Stomach (tissue), 4 donors: ENCODE measurements at regions not wholly inside any gene's neighbourhood (a gene's known extent, or its start where the extent isn't known, plus 50 kb on each side); places are given as distances from the start of the nearest gene placed in this dataset.

Experiments used
- CTCF ChIP-seq, 7 experiments: fragments of 450-650 bp in 4 of 7; fragments of 200-600 bp in 3 of 7; sonication (generic) in 3 of 7; IDR thresholded peaks; one replicate each; pipeline ENCODE4 v1.5.1; 2016 to 2019; ENCODE audit warnings: antibody characterized with exemption in 7 of 7, control low read depth in 2 of 7, mild to moderate bottlenecking in 1 of 7
- EP300 ChIP-seq: sonication (generic); formaldehyde crosslinking; IDR thresholded peaks from one replicate; pipeline ENCODE4 v1.6.1; 2017; ENCODE audit warnings: antibody characterized with exemption
- POLR2A ChIP-seq, 4 donors: fragments of 450-650 bp; IDR thresholded peaks; one replicate each; pipeline ENCODE4 v1.6.1; 2016; ENCODE audit warnings: antibody characterized with exemption in 4 of 4, control low read depth in 2 of 4, mild to moderate bottlenecking in 1 of 4, moderate library complexity in 1 of 4
- POLR2AphosphoS5 ChIP-seq, 3 donors: sonication (generic); formaldehyde crosslinking; IDR thresholded peaks; one replicate each; pipeline ENCODE4 v1.6.1; 2016; ENCODE audit warnings: antibody characterized with exemption in 3 of 3

- TF ChIP-seq CTCF (IDR thresholded peaks at IDR 0.05), result no peak
- no peak for TF ChIP-seq EP300
- TF ChIP-seq POLR2A (IDR thresholded peaks at IDR 0.05), result no peak
- no peak for TF ChIP-seq POLR2AphosphoS5 (IDR thresholded peaks at IDR 0.05)
Measured at GRCh38 chr6:118739696-118740353, 88.4 kb upstream of the CEP85L start.
